Heart right ventricle (tissue), 16 donors: ENCODE measurements at regions not wholly inside any gene's neighbourhood (a gene's known extent, or its start where the extent isn't known, plus 50 kb on each side); places are given as distances from the start of the nearest gene placed in this dataset.
"Not testable (repeated sequence)": the region's sequence is repeated elsewhere in the genome, so short reads cannot be mapped to it uniquely, and the experiment has no call there.

ENCODE experiments used
- ATAC-seq, 8 donors: fragments of 200-7000 bp; cut with Tn5 transposase; one replicate each; pipeline ENCODE4 v1.9.1; 2020; ENCODE audit warnings: mild to moderate bottlenecking in 8 of 8, moderate library complexity in 8 of 8, moderate number of reproducible peaks in 1 of 8
- DNase-seq, 2 donors: peaks; one replicate each; pipeline ENCODE4 v3.0.0-alpha.2; 2020
- H3K27ac ChIP-seq, 10 donors: fragments of 200-600 bp; sonication (generic) in 2 of 10; one replicate each; pipeline versions ENCODE4 v1.5.0 to v1.8.0; 2020 to 2022; ENCODE audit warnings: mild to moderate bottlenecking in 3 of 10
- H3K27me3 ChIP-seq, 7 donors: fragments of 200-600 bp; one replicate each; pipeline ENCODE4 v1.8.0; 2021 to 2022; ENCODE audit warnings: mild to moderate bottlenecking in 2 of 7
- H3K36me3 ChIP-seq, 9 donors: fragments of 200-600 bp; sonication (generic) in 1 of 9; one replicate each; pipeline versions ENCODE4 v1.5.0 to v1.8.0; 2020 to 2022; ENCODE audit warnings: mild to moderate bottlenecking in 2 of 9
- H3K4me1 ChIP-seq, 9 donors: fragments of 200-600 bp; sonication (generic) in 1 of 9; one replicate each; pipeline versions ENCODE4 v1.5.0 to v1.8.0; 2020 to 2022; ENCODE audit warnings: mild to moderate bottlenecking in 4 of 9
- H3K4me3 ChIP-seq, 10 donors: fragments of 200-600 bp; sonication (generic) in 2 of 10; one replicate each; pipeline versions ENCODE4 v1.5.0 to v1.8.0; 2020 to 2022; ENCODE audit warnings: mild to moderate bottlenecking in 7 of 10, moderate library complexity in 2 of 10
- H3K9me3 ChIP-seq, 11 donors: fragments of 200-600 bp in 10 of 11; sonication (generic) in 2 of 11; one replicate each; pipeline versions ENCODE4 v1.5.0 to v1.8.0; 2013 to 2022; ENCODE audit warnings: mild to moderate bottlenecking in 2 of 11, control low read depth in 1 of 11, moderate library complexity in 1 of 11
- WGBS, 2 donors: extraction: QIAGEN DNeasy Blood & Tissue Kit; methylation state at CpG; one replicate each; pipeline ENCODE4 v1.1.7; 2013; ENCODE audit warnings: inconsistent platforms in 1 of 2; 5-methylcytosine and 5-hydroxymethylcytosine counted together
- intact Hi-C, 10 donors: fragments of 100-400 bp; cut with DNase I; formaldehyde crosslinking; loops; one replicate each; pipeline versions ENCODE4 v1.11.1 to v1.14.2; 2022
- TF ChIP-seq, protein P1 (sequence below), 9 donors: fragments of 200-600 bp; sonication (generic) in 2 of 9; IDR thresholded peaks; one replicate each; pipeline versions ENCODE4 v1.5.0 to v1.8.0; 2021 to 2022; ENCODE audit warnings: antibody characterized with exemption in 9 of 9, mild to moderate bottlenecking in 5 of 9, moderate library complexity in 1 of 9
- donor health status: Arrhythmogenic right ventricular cardiomyopathy.
- donor health status: ischemic (EF 13 %, LVEDD 7.1; RV severe dilation, severe dysfunction).
- donor health status: healthy with polysubstance abuse.
- donor health status: DM: no; HTN: yes; CAD: no.
- donor health status: DM: no; HTN: no; CAD: no.
- donor health status: ischemic (EF 25% LVEDD 6.9; RV normal size, moderate dysfunction).
- donor health status: ischemic (EF 25% LVEDD 5.7; RV mildly dilated, moderate dysfunction).
- donor health status: healthy.
- donor health status: DM: yes; HTN: yes; CAD: no.
- donor health status: Ischemic cardiomyopathy.
- donor health status: ischemic (EF 35%, LVEDD 5.7; RV mildly dilated, moderate dysfunction).
- donor health status: nonischemic (EF 11% LVEDD 7.7; RV severe dilation, severe dysfunction).
- donor health status: DM: yes; HTN: yes; CAD: no.
- donor health status: PGD.
- donor health status: ischemic (EF 29% LVEDD 5.4; RV normal size, mild dysfunction).
- donor health status: nonischemic (EF 23%, LVEDD 6.1; RV moderate dilation, normal function).

DNA sequence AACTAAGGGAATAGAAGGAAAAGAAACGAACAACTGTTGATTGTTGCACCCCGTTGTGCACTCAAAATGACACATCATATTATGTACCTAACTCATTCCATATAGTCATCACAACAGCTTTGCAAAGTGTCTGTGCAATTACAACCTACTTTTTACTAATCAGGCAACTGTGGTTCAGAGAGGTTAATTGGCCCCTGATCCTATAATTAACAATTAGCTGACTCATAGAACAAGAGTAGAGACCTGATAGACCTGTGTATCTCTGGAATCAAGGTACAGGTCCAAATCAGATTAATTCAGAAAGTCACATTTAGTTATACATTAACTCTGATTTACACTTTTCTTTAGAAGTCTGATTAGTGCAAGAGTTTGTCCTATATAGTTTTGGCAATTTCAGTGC, 122.5 kb upstream of the CDK13 start:
- intact Hi-C loops = no loop called here
- H3K27ac ChIP-seq = no peak overlapping the region
- no peak for DNase-seq

DNA sequence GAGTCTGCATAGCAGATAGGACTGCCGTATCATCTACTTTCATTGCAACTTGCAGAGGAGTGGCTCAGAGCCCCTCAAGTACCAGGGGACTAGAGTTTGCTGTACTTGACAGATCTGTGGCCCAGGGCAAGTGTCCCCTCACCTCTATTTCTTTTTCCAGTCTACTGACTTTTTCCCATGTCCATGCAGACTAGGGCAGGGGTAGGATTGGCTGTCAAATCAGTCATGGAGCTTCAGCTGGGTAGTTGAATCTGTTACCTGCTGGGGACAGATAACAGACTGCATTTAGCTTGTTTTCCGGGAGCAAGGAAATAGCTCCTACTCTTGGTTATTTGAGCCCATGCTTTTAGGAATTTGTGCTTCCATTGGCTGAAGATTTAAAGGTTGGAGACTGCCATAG, 121.0 kb upstream of the CDK13 start:
- Histone ChIP-seq H3K27ac (no peak overlapping the region), H3K9me3 (no peaks in the 10 kb centered on the region), H3K36me3 (no peaks in the 10 kb centered on the region), H3K4me3 (no peak overlapping the region), H3K27me3 (peaks cover 0 to 32% (median 19%) of the 10 kb centered on the region in 7 donors), H3K4me1 (peaks cover 0 to 13% (median 4%) of the 10 kb centered on the region in 9 donors)
- intact Hi-C loops = no loop called here
- 85 to 89% methylated on average over 2 of the region's 2 CpGs for WGBS, 2 donors
- ATAC-seq (no peak), DNase-seq (no peak)
- TF ChIP-seq, protein P1, sequence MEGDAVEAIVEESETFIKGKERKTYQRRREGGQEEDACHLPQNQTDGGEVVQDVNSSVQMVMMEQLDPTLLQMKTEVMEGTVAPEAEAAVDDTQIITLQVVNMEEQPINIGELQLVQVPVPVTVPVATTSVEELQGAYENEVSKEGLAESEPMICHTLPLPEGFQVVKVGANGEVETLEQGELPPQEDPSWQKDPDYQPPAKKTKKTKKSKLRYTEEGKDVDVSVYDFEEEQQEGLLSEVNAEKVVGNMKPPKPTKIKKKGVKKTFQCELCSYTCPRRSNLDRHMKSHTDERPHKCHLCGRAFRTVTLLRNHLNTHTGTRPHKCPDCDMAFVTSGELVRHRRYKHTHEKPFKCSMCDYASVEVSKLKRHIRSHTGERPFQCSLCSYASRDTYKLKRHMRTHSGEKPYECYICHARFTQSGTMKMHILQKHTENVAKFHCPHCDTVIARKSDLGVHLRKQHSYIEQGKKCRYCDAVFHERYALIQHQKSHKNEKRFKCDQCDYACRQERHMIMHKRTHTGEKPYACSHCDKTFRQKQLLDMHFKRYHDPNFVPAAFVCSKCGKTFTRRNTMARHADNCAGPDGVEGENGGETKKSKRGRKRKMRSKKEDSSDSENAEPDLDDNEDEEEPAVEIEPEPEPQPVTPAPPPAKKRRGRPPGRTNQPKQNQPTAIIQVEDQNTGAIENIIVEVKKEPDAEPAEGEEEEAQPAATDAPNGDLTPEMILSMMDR (IDR thresholded peaks at IDR 0.05) = no peak

More for the DNA sequence above, 122.5 kb upstream of the CDK13 start:
- 88 to 94% methylated on average over 2 of the region's 2 CpGs for WGBS, 2 donors
- H3K36me3 ChIP-seq = no peaks in the 10 kb centered on the region
- H3K27me3 ChIP-seq = peaks cover 0 to 21% (median 17%) of the 10 kb centered on the region in 7 donors
- no peak overlapping the region for H3K4me3 ChIP-seq
- ATAC-seq = no peak
- H3K9me3 ChIP-seq = no peaks in the 10 kb centered on the region
- H3K4me1 ChIP-seq = peaks cover 0 to 2% (median 0%) of the 10 kb centered on the region in 9 donors
- TF ChIP-seq, protein P1 (IDR thresholded peaks at IDR 0.05) = no peak

DNA sequence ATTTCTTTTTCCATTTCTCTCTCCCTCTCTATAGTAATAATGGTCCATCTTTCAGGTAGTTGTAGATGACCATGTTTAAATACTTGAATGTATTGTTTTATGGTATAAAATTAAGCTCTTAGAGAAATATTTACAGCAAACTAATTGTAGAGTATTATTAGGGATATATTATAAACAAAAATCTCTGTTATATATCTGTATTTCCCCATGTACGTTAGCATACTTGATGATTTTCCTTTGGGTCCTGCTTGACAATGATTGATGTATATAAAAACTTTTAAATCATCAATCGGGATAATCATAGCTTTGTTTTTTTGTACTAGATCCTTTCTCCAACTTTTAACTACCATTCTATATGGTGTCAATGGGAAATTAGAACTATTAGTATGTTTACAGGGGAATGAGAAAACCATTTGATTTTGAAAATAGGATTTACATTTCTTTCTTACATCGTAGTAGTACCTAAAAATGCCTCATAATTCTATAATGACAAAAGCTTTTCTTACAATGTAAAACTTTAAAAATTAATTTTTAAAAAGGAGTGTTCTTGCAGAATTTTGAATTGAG, 117.5 kb upstream of the CDK13 start:
- no peak overlapping the region for H3K27ac ChIP-seq
- TF ChIP-seq, protein P1 (IDR thresholded peaks at IDR 0.05) = no peak
- H3K4me3 ChIP-seq = peak overlapping the region in 7 of 10 donors; percentile 39 to 57 (median 52)
- intact Hi-C loops = no loop called here
- DNase-seq = no peak
- H3K9me3 ChIP-seq = no peaks in the 10 kb centered on the region
- no peaks in the 10 kb centered on the region for H3K36me3 ChIP-seq
- 73 to 82% methylated on average over 3 of the region's 3 CpGs for WGBS, 2 donors
- H3K4me1 ChIP-seq = peaks cover 0 to 14% (median 4%) of the 10 kb centered on the region in 9 donors
- no peak for ATAC-seq
- peaks cover 0 to 46% (median 19%) of the 10 kb centered on the region in 7 donors for H3K27me3 ChIP-seq

DNA sequence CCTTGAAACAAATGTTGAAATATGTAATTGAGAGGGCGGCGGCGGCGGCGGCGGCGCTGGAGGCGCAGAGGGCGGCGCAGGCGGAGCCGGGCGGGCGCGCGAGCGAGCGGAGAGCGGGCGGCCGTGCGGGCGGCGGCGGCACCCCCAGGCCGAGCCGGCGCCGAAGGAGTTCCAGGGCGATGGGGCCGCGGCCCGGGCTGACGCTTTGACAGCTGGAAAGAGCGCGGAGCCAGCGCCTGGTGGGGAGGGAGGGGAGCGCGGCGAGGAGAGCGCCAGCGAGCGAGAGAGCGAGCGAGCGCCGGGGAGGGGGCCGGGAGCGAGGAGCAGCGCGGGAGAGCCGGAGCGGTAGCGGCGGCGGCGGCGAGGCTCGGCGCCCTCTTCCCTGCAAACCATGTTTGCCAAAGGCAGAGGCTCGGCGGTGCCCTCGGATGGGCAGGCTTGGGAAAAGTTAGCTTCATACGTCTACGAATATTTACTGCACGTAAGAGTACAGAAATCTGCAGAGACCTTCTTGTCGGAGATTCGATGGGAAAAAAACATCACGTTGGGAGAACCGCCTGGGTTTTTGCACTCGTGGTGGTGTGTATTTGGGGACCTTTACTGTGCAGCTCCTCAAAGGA, 116.8 kb upstream of the CDK13 start:
- intact Hi-C loops, H3K9me3 ChIP-seq, H3K27ac ChIP-seq, H3K36me3 ChIP-seq: not testable (repeated sequence)
- peak overlapping the region; percentile 30 to 57 (median 50) for H3K4me3 ChIP-seq
- TF ChIP-seq, protein P1 (IDR thresholded peaks at IDR 0.05) = peak in 2 of 9 donors; percentile 15 to 18
- WGBS, 2 donors = 0% methylated on average over 70 to 71 of the region's 71 CpGs
- DNase-seq = peak; percentile 29 to 52
- H3K27me3 ChIP-seq = peaks cover 0 to 48% (median 19%) of the 10 kb centered on the region in 7 donors
- H3K4me1 ChIP-seq = peaks cover 0 to 17% (median 4%) of the 10 kb centered on the region in 9 donors
- ATAC-seq = peak; percentile 59 to 90 (median 77)

DNA sequence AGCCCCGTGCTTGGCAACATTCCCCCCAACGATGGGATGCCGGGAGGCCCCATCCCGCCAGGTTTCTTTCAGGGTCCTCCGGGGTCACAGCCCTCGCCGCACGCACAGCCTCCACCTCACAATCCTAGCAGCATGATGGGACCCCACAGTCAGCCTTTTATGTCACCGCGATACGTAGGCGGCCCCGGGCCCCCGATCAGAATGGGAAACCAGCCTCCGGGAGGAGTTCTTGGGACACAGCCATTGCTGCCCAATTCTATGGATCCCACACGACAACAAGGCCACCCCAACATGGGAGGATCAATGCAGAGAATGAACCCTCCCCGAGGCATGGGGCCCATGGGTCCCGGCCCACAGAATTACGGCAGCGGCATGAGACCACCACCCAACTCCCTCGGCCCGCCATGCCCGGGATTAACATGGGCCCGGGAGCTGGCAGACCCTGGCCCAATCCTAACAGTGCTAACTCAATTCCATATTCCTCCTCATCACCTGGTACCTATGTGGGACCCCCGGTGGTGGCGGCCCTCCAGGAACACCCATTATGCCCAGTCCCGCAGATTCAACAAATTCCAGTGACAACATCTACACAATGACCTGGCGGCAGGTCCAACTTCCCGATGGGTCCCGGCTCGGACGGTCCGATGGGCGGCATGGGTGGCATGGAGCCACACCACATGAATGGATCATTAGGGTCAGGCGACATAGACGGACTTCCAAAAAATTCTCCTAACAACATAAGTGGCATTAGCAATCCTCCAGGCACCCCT, 116.0 kb upstream of the CDK13 start:
- ATAC-seq, H3K27ac ChIP-seq, intact Hi-C loops, H3K36me3 ChIP-seq, H3K9me3 ChIP-seq, DNase-seq: not testable (repeated sequence)
- WGBS, 2 donors = 44 to 46% methylated on average over 35 to 36 of the region's 36 CpGs
- peaks cover 0 to 22% (median 7%) of the 10 kb centered on the region in 9 donors for H3K4me1 ChIP-seq
- H3K27me3 ChIP-seq = peaks cover 0 to 53% (median 19%) of the 10 kb centered on the region in 7 donors
- H3K4me3 ChIP-seq = peak overlapping the region; percentile 30 to 57 (median 50)
